GM23338 (cell line): ENCODE measurements at regions not wholly inside any gene's neighbourhood (a gene's known extent, or its start where the extent isn't known, plus 50 kb on each side); places are given as distances from the start of the nearest gene placed in this dataset.

ENCODE experiments used
- ATAC-seq: fragments of 200-7000 bp; cut with Tn5 transposase; 3 replicates; pipeline ENCODE4 v1.9.1; 2020
- DNase-seq: peaks from one replicate; pipeline ENCODE4 v3.0.0-alpha.2; 2015; ENCODE audit warnings: low spot score
- H2AFZ ChIP-seq: fragments of 200-600 bp; sonication (generic); 2 replicates; pipeline ENCODE4 v1.8.0; 2016; ENCODE audit warnings: antibody characterized with exemption, mild to moderate bottlenecking, moderate library complexity
- H3F3A ChIP-seq: fragments of 200-600 bp; sonication (generic); replicated peaks from 2 replicates; pipeline ENCODE4 v1.8.0; 2017; ENCODE audit warnings: antibody characterized with exemption, mixed run types, low read depth
- H3K27ac ChIP-seq: fragments of 200-600 bp; sonication (generic); 2 replicates; pipeline ENCODE4 v1.6.1; 2016; ENCODE audit warnings: low read depth
- H3K27me3 ChIP-seq: fragments of 200-600 bp; sonication (generic); 2 replicates; pipeline ENCODE4 v1.8.0; 2016; ENCODE audit warnings: mild to moderate bottlenecking, mixed run types, moderate library complexity; ENCODE audit not compliant: insufficient read depth
- H3K36me3 ChIP-seq: fragments of 200-600 bp; sonication (generic); 2 replicates; pipeline ENCODE4 v1.8.0; 2016; ENCODE audit warnings: mild to moderate bottlenecking; ENCODE audit not compliant: insufficient read depth
- H3K4me1 ChIP-seq: fragments of 200-600 bp; sonication (generic); 2 replicates; pipeline ENCODE4 v1.8.0; 2016; ENCODE audit warnings: mild to moderate bottlenecking, moderate library complexity; ENCODE audit not compliant: insufficient read depth
- H3K4me2 ChIP-seq: fragments of 200-600 bp; sonication (generic); 2 replicates; pipeline ENCODE4 v1.7.1; 2017; ENCODE audit warnings: mixed run types
- H3K4me3 ChIP-seq: fragments of 200-600 bp; sonication (generic); 2 replicates; pipeline ENCODE4 v1.6.1; 2016; ENCODE audit warnings: mixed run types
- H3K79me2 ChIP-seq: fragments of 200-600 bp; sonication (generic); replicated peaks from 2 replicates; pipeline ENCODE4 v1.8.0; 2017; ENCODE audit warnings: mild to moderate bottlenecking; ENCODE audit not compliant: insufficient read depth
- H3K9me2 ChIP-seq: fragments of 200-600 bp; sonication (generic); 2 replicates; pipeline ENCODE4 v1.8.0; 2017; ENCODE audit not compliant: insufficient read depth
- H4K20me1 ChIP-seq: fragments of 200-600 bp; sonication (generic); replicated peaks from 2 replicates; pipeline ENCODE4 v1.8.0; 2017; ENCODE audit warnings: mild to moderate bottlenecking; ENCODE audit not compliant: insufficient read depth
- H3K27ac Mint-ChIP-seq: 2 replicates; pipeline ENCODE4 v1.8.0; 2020; ENCODE audit warnings: inconsistent platforms, mild to moderate bottlenecking, moderate library complexity, mixed read lengths
- H3K27me3 Mint-ChIP-seq: 3 replicates; pipeline ENCODE4 v1.8.0; 2022; ENCODE audit warnings: low read depth, mild to moderate bottlenecking, moderate library complexity, mixed read lengths, inconsistent platforms; ENCODE audit not compliant: insufficient read depth, poor library complexity
- H3K36me3 Mint-ChIP-seq: 3 replicates; pipeline ENCODE4 v1.8.0; 2021; ENCODE audit warnings: low read depth, mild to moderate bottlenecking, inconsistent platforms, moderate library complexity, mixed read lengths
- H3K4me1 Mint-ChIP-seq: 3 replicates; pipeline ENCODE4 v1.8.0; 2020; ENCODE audit warnings: mild to moderate bottlenecking, inconsistent platforms, mixed read lengths
- H3K4me3 Mint-ChIP-seq: 3 replicates; pipeline ENCODE4 v1.8.0; 2021; ENCODE audit warnings: moderate library complexity, mild to moderate bottlenecking, inconsistent platforms, mixed read lengths
- H3K9me3 Mint-ChIP-seq: 3 replicates; pipeline ENCODE4 v1.8.0; 2020; ENCODE audit warnings: moderate library complexity, mild to moderate bottlenecking, inconsistent platforms, mixed read lengths
- EZH2 ChIP-seq: fragments of 200-600 bp; sonication (generic); IDR thresholded peaks from one replicate; pipeline ENCODE4 v1.8.0; 2017; ENCODE audit warnings: antibody characterized with exemption, mild to moderate bottlenecking, low read depth; ENCODE audit not compliant: unreplicated experiment
- EZH2phosphoT487 ChIP-seq: fragments of 200-600 bp; sonication (generic); IDR thresholded peaks from one replicate; pipeline ENCODE4 v1.8.1; 2018; ENCODE audit warnings: antibody characterized with exemption; ENCODE audit not compliant: unreplicated experiment
- JUNB ChIP-seq: IDR thresholded peaks from one replicate; pipeline ENCODE4 v1.6.1; 2016; ENCODE audit warnings: antibody characterized with exemption; ENCODE audit not compliant: unreplicated experiment
- NANOG ChIP-seq: IDR thresholded peaks from 2 replicates; pipeline ENCODE4 v1.6.1; 2016; ENCODE audit warnings: antibody characterized with exemption, borderline replicate concordance
- POLR2AphosphoS5 ChIP-seq: IDR thresholded peaks from 2 replicates; pipeline ENCODE4 v1.6.1; 2016; ENCODE audit warnings: antibody characterized with exemption, low read depth
- REST ChIP-seq: IDR thresholded peaks from one replicate; pipeline ENCODE4 v1.6.1; 2018; ENCODE audit warnings: antibody characterized with exemption; ENCODE audit not compliant: unreplicated experiment
- STAT1 ChIP-seq: IDR thresholded peaks from one replicate; pipeline ENCODE4 v1.6.1; 2016; ENCODE audit warnings: antibody characterized with exemption; ENCODE audit not compliant: unreplicated experiment
- ZNF114 ChIP-seq: fragments of 250-450 bp; sonication (Bioruptor Pico); IDR thresholded peaks from 2 replicates; pipeline ENCODE4 v1.5.0; 2020; ENCODE audit warnings: mild to moderate bottlenecking, moderate library complexity
- ZNF331 ChIP-seq: fragments of 250-450 bp; sonication (Bioruptor Pico); IDR thresholded peaks from 2 replicates; pipeline ENCODE4 v1.5.0; 2020; ENCODE audit warnings: low read depth, mild to moderate bottlenecking, moderate library complexity

GRCh38 chr2:234849678-234850077, 102.1 kb upstream of the SH3BP4 start:
- ATAC-seq: no peak

GRCh38 chr2:234848578-234848977, 103.2 kb upstream of the SH3BP4 start:
- H3K27ac ChIP-seq: no peak overlapping the region
- H3K4me3 ChIP-seq: no peak overlapping the region
- no peak for TF ChIP-seq POLR2AphosphoS5
- no peak for TF ChIP-seq EZH2
- TF ChIP-seq REST: no peak
- TF ChIP-seq NANOG: no peak
- no peak for TF ChIP-seq ZNF331 (CRISPR knock-in tag)
- no peaks in the 10 kb centered on the region for H3K79me2 ChIP-seq
- DNase-seq (no peak), ATAC-seq (no peak)
- no peak overlapping the region for H3K4me2 ChIP-seq
- peaks cover 6% of the 10 kb centered on the region for H3K9me2 ChIP-seq
- H4K20me1 ChIP-seq: no peaks in the 10 kb centered on the region
- H2AFZ ChIP-seq: no peak overlapping the region
- H3K4me1 ChIP-seq: no peaks in the 10 kb centered on the region
- no peaks in the 10 kb centered on the region for H3K27me3 ChIP-seq
- H3K9me3 Mint-ChIP-seq: peaks cover 3% of the 10 kb centered on the region; the same call in 1 of the 3 replicates
- H3K36me3 ChIP-seq: no peaks in the 10 kb centered on the region
- H3K27ac Mint-ChIP-seq: no peak overlapping the region; the same call in 1 of the 2 replicates
- H3K4me3 Mint-ChIP-seq: no peak overlapping the region
- peaks cover 14% of the 10 kb centered on the region for H3K4me1 Mint-ChIP-seq
- H3F3A ChIP-seq: no peaks in the 10 kb centered on the region
- no peaks in the 10 kb centered on the region for H3K36me3 Mint-ChIP-seq
- peaks cover 4% of the 10 kb centered on the region for H3K27me3 Mint-ChIP-seq

More at GRCh38 chr2:234849678-234850077, 102.1 kb upstream of the SH3BP4 start:
- Histone ChIP-seq H3K4me3 (no peak overlapping the region), H3K4me2 (no peak overlapping the region), H3K4me1 (no peaks in the 10 kb centered on the region), H3K27ac (no peak overlapping the region), H3K9me2 (peaks cover 6% of the 10 kb centered on the region), H3K36me3 (no peaks in the 10 kb centered on the region), H2AFZ (no peak overlapping the region), H3F3A (no peaks in the 10 kb centered on the region), H3K79me2 (no peaks in the 10 kb centered on the region), H4K20me1 (no peaks in the 10 kb centered on the region), H3K27me3 (no peaks in the 10 kb centered on the region)
- Mint-ChIP-seq H3K27ac (no peak overlapping the region), H3K36me3 (no peaks in the 10 kb centered on the region), H3K4me3 (no peak overlapping the region), H3K27me3 (peaks cover 4% of the 10 kb centered on the region), H3K4me1 (peaks cover 14% of the 10 kb centered on the region), H3K9me3 (peaks cover 3% of the 10 kb centered on the region; the same call in 1 of the 3 replicates)
- DNase-seq: no peak
- TF ChIP-seq STAT1 (no peak), EZH2 (no peak), ZNF331 (CRISPR knock-in tag) (no peak), JUNB (no peak), ZNF114 (CRISPR knock-in tag) (no peak), NANOG (no peak), EZH2phosphoT487 (no peak)
